Fibroblast of peridontal ligament (primary cell): ENCODE measurements at regions not wholly inside any gene's neighbourhood (a gene's known extent, or its start where the extent isn't known, plus 50 kb on each side); places are given as distances from the start of the nearest gene placed in this dataset.
"Not testable (repeated sequence)": the region's sequence is repeated elsewhere in the genome, so short reads cannot be mapped to it uniquely, and the experiment has no call there.

Experiments used
- DNase-seq: peaks from one replicate; pipeline ENCODE4 v3.0.0-alpha.2; 2010; ENCODE audit errors: extremely low read depth

DNA sequence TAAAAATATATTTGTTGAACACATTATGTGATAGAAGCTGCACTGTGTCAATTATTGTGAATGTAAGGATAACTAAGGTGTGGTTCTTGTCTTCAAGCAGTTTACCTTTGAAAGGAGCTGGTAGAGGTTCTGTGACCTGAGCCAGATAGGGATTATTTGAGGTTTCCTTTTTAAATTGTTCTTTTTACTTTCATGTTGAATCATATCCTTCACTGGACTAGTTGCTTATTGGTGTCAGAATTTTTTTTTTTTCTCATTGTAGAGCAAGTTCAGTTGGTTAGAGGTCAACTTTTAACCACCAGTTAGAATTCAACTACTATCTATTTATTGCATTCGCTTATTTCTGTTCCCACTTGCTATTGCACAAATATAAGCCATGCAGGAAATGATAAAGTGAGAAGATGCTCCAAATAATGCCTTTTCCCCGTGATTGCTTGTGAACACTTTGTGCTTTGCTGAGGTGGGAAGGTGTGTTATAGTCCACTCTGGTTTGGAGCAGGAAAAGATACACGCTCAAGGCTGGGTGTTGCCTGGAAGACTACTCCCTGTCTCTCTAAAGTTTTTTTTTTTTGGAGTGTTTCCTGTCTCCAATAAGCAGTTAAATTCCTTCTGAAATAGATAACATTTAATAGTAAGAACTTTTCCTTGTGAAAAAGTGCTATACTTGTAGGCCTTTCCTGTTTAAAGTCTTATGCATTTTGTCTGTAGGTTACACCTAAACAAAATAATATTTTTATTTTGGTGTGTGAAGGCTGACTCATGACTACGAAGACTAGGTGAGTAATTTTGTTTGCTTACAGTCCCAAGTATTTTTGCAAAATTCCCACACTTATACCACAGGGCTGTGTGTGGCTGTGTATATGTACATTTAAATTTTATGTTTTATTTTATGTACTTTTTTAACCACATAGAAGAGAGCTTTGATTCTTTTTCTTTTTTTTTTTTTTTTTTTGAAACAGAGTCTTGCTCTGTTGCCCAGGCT lies 83.8 kb upstream of the LCORL start:
- DNase-seq: no peak

DNA sequence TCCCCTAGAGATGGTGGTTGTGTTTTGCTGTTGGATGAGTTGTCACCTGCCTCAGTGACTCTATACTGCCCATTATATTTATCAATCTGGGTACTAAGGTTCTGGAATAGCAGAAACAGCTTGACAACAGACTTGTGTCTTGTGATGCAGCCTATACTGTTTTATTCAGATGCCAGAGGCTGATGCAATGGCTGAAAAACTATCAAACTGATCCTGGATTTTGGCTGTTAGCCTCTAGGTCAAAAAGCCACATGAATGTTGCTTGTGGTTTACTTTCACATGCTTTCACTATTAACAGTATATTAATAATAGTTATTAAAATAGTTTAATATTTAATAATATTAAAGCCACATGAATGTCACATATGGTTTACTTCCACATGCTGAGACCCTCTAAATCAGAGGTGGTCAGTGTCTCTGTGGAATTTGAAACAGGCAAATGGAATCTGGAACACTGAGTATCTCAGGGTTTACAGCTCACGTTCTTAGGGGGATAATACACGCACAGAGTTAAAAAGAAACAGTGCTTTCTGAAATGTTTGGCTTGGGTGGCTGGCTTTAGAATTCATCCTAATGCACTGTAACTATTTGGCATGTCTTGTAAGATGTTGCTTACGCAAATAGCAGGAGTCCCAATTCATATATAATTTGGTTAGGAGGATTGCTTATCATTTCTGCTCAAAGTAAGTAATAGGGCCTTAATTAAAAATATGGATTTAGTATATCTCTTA lies 82.5 kb upstream of the LCORL start:
- DNase-seq: no peak

DNA sequence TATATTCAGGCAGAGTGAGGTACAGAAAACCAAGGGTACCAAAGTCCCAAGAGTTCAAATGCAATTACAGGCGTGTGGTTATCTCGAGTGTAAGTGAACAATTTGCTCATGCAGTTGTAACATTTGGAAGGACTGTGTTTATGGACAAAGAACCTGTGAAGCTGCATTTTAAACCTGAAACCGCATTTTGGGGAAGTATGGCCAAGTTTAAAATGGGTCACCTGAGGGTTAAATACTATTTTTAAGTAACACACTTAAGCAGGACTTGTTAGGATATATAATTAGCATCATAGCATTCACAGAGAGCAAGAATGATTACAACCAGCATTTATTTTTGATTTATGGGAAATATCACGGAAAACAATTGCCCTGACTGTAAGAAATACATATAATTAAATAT lies 79.1 kb upstream of the LCORL start:
- DNase-seq: no peak

DNA sequence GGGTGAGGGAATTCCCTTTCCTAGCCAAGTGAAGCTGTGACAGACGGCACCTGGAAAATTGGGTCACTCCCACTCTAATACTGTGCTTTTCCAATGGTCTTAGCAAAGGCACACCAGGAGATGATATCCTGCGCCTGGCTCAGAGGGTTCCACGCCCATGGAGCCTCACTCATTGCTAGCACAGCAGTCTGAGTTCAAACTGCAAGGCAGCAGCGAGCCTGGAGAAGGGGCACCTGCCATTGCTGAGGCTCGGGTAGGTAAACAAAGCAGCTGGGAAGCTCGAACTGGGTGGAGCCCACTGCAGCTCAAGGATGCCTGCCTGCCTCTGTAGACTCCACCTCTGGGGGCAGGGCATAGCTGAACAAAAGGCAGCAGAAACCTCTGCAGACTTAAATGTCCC lies 68.9 kb upstream of the LCORL start:
- not testable (repeated sequence) for DNase-seq

DNA sequence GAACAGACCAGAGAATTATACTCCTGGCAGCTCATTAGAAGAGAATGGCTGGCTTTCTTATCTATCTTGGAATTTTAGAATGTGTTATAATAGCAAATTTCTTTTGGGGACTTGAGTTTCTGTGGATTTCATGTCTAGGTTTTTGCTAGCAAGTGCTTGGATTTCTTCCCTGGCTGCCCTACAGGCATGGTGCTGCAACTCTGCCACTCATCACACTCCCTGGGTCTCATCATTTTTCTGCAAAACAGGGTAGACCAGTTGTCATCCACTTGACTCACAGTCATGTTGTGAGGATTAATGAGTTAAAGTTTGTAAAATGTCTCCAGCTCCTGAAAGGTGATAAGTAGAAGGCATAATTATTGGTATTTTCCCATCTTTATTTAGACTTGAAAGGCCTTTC lies 60.7 kb upstream of the LCORL start:
- DNase-seq: no peak

DNA sequence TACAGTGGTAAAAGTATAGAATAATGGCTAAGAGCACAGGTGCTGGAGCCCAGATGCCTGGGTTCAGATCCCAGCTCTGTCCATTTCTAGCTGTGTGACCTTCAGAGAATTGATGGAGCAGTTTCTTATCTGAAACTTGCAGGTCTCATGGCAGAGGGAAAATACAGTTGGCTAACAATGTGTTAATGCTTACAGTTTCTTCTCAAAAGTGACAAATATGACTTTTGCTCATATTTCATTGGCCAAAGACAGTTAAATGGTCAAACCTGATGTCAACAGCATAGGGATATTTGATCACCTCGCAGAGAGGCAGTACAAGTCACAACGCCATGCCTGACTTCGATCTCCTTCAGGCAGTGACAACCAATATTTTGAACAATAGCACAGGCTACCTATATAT lies 60.2 kb upstream of the LCORL start:
- no peak for DNase-seq

DNA sequence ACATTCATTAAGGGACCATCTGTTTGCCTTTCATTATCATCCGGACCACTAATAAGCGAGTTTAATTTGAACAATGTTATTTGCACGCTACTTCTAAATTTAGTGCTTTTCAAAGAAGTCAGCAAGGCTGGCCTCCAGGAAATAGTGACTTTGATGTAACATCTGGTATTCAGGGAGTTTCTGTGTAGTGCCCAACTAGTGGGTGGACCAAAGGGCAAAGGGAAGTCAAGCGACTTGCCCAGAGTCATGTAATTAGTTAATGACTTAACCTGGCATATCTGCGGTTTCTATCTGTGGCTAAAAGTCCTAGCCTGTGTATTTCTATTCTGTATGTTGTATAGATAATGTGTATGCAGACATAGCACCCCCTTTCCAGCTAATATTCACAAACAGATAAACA lies 56.3 kb upstream of the LCORL start:
- no peak for DNase-seq

DNA sequence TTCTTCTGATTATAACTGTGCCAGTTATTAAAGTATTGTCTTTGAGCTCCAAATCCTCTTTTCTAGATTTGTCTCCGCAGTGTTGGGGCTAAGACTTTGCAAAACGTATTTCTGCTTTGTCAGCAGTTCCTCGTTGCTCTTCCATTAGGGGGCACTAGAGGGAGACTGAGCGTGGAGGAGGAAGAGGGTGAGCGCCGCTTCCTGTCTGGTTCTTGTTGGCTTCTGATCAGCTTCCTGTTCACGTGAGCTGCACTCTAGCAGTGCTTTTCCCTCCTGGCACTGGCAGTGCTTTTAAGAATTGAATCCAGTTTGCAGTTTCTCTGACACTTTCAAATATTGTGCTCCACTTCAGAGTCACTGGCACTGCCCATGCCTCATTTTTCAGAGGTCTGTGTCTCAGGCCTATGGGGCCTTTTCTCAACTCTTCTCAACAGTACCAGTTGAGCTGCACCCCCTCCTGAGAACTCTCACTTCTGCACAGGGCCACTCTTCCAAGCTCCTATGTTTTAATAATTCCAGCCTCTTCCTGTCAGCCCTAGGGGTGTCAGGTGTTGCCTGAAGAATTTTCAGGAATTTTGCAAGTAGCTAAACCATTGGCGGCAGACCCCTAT lies 54.4 kb upstream of the LCORL start:
- no peak for DNase-seq

DNA sequence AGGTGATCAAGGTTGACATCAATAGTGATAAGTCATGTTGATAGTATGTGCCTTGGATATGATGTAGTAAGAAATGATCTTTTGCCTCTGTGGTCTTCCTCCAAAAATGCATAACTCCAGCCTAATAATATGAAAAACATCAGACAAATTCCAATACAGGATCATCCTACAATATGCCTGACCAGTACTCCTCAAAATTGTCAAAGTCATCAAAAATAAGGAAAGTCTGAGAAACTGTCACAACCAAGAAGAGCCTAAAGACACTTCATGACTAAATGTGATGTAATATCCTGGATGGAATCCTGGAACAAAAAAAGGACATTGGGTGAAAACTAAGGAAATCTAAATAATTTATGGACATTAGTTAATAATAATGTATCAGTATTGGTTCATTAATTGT lies 50.3 kb upstream of the LCORL start:
- DNase-seq: no peak
